KMS-11 (cell line): ENCODE measurements at regions not wholly inside any gene's neighbourhood (a gene's known extent, or its start where the extent isn't known, plus 50 kb on each side); places are given as distances from the start of the nearest gene placed in this dataset.

ENCODE experiments used
- H2AFZ ChIP-seq: fragments of 200-600 bp; sonication (generic); 2 replicates; pipeline ENCODE4 v1.6.1; 2016; ENCODE audit warnings: antibody characterized with exemption, mixed run types, low read depth
- H3K27ac ChIP-seq: fragments of 200-600 bp; sonication (generic); 2 replicates; pipeline ENCODE4 v1.6.1; 2016; ENCODE audit warnings: mild to moderate bottlenecking, mixed run types
- H3K27me3 ChIP-seq: fragments of 200-600 bp; sonication (generic); 2 replicates; pipeline ENCODE4 v1.6.1; 2017; ENCODE audit warnings: mild to moderate bottlenecking, low read depth, mixed run types, moderate library complexity; ENCODE audit not compliant: insufficient read depth
- H3K36me3 ChIP-seq: fragments of 200-600 bp; sonication (generic); 2 replicates; pipeline ENCODE4 v1.6.1; 2017; ENCODE audit warnings: mild to moderate bottlenecking, mixed run types; ENCODE audit not compliant: insufficient read depth
- H3K4me1 ChIP-seq: fragments of 200-600 bp; sonication (generic); 2 replicates; pipeline ENCODE4 v1.6.1; 2016; ENCODE audit warnings: mild to moderate bottlenecking, low read depth, mixed run types; ENCODE audit not compliant: poor library complexity, severe bottlenecking
- H3K4me2 ChIP-seq: fragments of 200-600 bp; sonication (generic); 2 replicates; pipeline ENCODE4 v1.7.0; 2016; ENCODE audit warnings: mild to moderate bottlenecking, mixed run types
- H3K4me3 ChIP-seq: fragments of 200-600 bp; sonication (generic); IDR thresholded peaks from 2 replicates; pipeline ENCODE4 v1.6.1; 2017; ENCODE audit warnings: low read depth, low read length, mixed read lengths; ENCODE audit not compliant: insufficient read depth
- H3K79me2 ChIP-seq: fragments of 200-600 bp; sonication (generic); 2 replicates; pipeline ENCODE4 v1.6.1; 2016; ENCODE audit warnings: low read depth, mixed run types; ENCODE audit not compliant: insufficient read depth
- H3K9ac ChIP-seq: fragments of 200-600 bp; sonication (generic); 2 replicates; pipeline ENCODE4 v1.6.1; 2016; ENCODE audit warnings: mild to moderate bottlenecking, mixed run types
- H4K20me1 ChIP-seq: fragments of 200-600 bp; sonication (generic); 2 replicates; pipeline ENCODE4 v1.6.1; 2016; ENCODE audit warnings: mild to moderate bottlenecking, mixed run types; ENCODE audit not compliant: insufficient read depth
- TF ChIP-seq, protein P1 (sequence below): fragments of 200-600 bp; sonication (generic); conservative IDR thresholded peaks from 2 replicates; pipeline ENCODE4 v1.6.1; 2017; ENCODE audit warnings: low read depth, mild to moderate bottlenecking, antibody characterized with exemption, low read length, moderate library complexity, mixed read lengths

DNA sequence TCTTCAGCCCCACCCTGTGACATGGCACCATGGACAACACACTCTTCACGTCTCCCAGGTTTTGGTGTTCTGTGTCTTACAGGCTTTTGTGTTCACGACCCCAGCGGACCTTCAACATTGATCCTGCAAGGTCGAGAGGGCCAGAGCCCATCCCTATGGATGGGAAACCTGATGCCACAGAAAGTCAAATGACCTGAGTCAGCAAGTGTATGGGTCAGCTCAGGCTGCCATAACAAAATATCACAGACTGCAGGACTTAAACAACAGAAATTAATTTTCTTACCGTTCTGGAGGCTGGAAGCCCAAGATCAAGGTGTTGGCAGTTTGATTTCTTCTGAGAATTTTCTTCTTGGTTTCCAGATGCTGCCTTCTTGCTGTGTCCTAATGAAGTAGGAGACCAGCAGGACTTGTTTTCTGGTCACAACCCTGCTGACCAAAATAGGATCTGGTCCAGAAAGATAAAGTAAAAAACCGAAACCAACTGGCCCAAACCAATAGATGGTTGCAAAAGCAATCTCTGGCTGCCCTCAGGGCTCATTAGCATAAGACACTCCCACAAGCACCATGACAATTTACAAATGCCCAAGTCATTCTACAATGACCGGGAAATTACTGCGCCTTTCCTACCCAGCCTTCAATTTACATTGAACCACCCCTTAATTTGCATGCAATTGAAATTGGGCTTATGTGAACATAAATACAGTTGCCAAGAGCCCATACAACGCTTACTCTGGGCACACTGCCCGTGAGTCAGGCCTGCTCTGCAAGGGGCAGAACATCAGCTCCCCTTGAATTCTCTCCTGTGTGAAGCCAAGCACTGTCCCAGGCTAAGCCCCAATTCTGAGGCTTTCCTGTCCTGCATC is 82.9 kb upstream of the SLC22A11 start:
- Histone ChIP-seq H3K79me2 (no peaks in the 10 kb centered on the region), H3K27me3 (peaks cover 42% of the 10 kb centered on the region), H2AFZ (no peak overlapping the region), H4K20me1 (no peaks in the 10 kb centered on the region), H3K4me1 (no peaks in the 10 kb centered on the region), H3K4me3 (no peak overlapping the region), H3K4me2 (no peak overlapping the region), H3K9ac (no peak overlapping the region), H3K36me3 (no peaks in the 10 kb centered on the region), H3K27ac (no peak overlapping the region)
- TF ChIP-seq, protein P1, sequence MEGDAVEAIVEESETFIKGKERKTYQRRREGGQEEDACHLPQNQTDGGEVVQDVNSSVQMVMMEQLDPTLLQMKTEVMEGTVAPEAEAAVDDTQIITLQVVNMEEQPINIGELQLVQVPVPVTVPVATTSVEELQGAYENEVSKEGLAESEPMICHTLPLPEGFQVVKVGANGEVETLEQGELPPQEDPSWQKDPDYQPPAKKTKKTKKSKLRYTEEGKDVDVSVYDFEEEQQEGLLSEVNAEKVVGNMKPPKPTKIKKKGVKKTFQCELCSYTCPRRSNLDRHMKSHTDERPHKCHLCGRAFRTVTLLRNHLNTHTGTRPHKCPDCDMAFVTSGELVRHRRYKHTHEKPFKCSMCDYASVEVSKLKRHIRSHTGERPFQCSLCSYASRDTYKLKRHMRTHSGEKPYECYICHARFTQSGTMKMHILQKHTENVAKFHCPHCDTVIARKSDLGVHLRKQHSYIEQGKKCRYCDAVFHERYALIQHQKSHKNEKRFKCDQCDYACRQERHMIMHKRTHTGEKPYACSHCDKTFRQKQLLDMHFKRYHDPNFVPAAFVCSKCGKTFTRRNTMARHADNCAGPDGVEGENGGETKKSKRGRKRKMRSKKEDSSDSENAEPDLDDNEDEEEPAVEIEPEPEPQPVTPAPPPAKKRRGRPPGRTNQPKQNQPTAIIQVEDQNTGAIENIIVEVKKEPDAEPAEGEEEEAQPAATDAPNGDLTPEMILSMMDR: no peak

DNA sequence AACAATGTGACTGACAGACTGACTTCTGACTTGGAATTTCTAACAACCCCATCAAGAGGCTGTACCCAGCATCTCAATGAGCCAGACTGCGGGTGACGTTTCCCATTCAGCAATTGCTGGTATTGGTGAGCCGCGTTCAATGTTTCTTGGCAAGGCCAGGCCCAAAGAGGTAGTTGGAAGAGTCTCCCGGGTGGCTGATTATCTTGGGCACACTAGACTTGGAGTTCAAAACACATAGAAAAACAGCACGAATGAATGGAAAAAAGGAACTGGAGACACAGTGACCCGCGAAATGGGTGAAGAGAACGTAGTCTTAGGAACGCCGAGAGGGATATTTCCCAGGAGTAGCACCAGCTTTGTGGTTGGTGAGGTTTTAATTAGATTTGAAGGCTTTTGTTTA is 81.1 kb upstream of the SLC22A11 start:
- Histone ChIP-seq H3K9ac (no peak overlapping the region), H3K4me1 (no peaks in the 10 kb centered on the region), H3K79me2 (no peaks in the 10 kb centered on the region), H3K4me3 (no peak overlapping the region), H3K4me2 (no peak overlapping the region), H3K27me3 (peaks cover 54% of the 10 kb centered on the region), H3K36me3 (no peaks in the 10 kb centered on the region), H3K27ac (no peak overlapping the region), H2AFZ (no peak overlapping the region), H4K20me1 (no peaks in the 10 kb centered on the region)
- TF ChIP-seq, protein P1: no peak

- no peaks in the 10 kb centered on the region for H3K36me3 ChIP-seq
- no peaks in the 10 kb centered on the region for H3K79me2 ChIP-seq
- TF ChIP-seq, protein P1: no peak
- no peak overlapping the region for H3K4me3 ChIP-seq
- H3K27ac ChIP-seq: no peak overlapping the region
- H3K4me1 ChIP-seq: no peaks in the 10 kb centered on the region
- H3K27me3 ChIP-seq: peaks cover 51% of the 10 kb centered on the region
- H3K9ac ChIP-seq: no peak overlapping the region
- no peak overlapping the region for H2AFZ ChIP-seq
- no peaks in the 10 kb centered on the region for H4K20me1 ChIP-seq
- no peak overlapping the region for H3K4me2 ChIP-seq
Observed at GRCh38 chr11:64475145-64475544, 80.6 kb upstream of the SLC22A11 start.

DNA sequence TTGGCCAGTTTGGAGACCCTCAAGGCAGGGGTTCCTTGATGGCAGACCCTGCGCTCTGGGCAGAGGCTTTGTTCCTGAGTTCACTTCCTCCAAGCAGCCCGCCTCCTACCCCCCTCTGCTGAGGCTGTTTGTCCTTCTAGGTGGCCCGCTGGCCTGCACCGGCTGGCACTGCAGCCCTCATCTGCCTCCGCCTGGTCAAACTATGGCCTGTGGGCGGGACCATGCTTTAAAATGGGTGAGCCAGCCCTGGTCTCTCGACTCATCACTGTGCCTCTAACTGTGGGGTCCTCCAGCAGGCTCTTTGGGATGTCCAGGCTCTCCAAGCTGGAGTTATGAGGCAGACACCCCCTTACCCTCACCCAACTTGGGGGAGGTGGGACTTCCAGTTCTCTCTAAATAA is 78.9 kb upstream of the SLC22A11 start:
- H3K9ac ChIP-seq: no peak overlapping the region
- H3K27me3 ChIP-seq: peaks cover 51% of the 10 kb centered on the region
- no peak overlapping the region for H2AFZ ChIP-seq
- no peak overlapping the region for H3K4me3 ChIP-seq
- no peak overlapping the region for H3K27ac ChIP-seq
- H3K36me3 ChIP-seq: no peaks in the 10 kb centered on the region
- no peaks in the 10 kb centered on the region for H3K79me2 ChIP-seq
- H4K20me1 ChIP-seq: no peaks in the 10 kb centered on the region
- TF ChIP-seq, protein P1: no peak
- no peak overlapping the region for H3K4me2 ChIP-seq
- no peaks in the 10 kb centered on the region for H3K4me1 ChIP-seq
